ENCODE measurements at regions not wholly inside any gene's neighbourhood (a gene's known extent, or its start where the extent isn't known, plus 50 kb on each side); places are given as distances from the start of the nearest gene placed in this dataset.

DNA sequence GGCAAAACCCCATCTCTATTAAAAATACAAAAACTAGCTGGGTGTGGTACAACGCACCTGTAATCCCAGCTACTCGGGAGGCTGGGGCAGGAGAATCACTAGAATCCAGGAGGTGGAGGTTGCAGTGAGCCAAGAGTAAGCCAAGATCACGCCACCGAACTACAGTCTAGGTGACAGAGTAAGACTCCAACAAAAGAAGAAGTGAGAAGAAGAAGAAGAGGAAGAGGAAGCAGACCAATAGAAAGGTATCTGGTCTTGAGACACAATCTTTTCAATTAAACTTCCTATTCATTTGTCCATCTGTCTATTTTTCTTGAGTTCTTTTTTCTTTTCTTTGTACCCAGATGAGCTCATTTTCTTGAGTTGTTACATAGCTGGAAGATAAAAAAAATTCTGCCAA, 55.7 kb upstream of the ACADM start:
- DNase-seq (ENCODE audit: low spot score) = no peak

DNA sequence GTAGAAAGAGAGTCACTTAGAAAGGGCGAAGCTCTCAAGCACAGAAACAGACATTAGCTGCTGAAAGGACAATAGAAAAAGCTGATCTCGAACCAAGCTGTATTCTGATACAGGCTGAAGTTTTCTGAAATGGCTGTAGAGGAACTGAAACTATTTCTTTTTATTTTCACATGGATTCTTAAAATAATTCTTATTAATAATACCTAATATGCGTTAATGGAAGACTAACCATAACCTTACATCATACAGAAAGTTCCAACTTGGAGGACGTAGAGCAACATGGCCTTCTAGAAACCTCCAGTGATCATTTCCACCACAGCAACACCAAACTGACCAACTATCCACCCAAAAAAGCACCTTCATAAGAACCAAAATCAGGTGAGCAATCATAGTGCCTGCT, 52.8 kb upstream of the ACADM start:
- DNase-seq (ENCODE audit: low spot score) = no peak

DNA sequence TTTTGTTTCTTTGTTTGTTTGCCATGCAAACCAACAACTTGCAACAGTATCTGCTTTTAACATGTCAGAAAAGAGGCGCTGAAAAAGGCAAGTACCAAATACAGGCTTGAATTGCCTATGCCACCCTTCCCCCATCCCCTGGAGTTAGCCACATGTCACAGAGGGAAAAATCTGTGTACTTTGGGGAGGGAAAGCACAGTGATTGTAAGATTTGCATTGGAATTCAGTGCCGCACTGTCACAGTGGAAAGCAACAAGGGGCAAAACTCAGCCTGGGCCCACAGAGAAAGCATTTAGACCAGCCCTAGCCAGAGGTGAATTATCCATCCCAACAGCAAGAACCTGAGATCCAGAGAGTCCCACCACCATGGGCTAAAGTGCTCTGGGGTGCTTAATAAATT, 52.4 kb upstream of the ACADM start:
- no peak for DNase-seq (ENCODE audit: low spot score)

DNA sequence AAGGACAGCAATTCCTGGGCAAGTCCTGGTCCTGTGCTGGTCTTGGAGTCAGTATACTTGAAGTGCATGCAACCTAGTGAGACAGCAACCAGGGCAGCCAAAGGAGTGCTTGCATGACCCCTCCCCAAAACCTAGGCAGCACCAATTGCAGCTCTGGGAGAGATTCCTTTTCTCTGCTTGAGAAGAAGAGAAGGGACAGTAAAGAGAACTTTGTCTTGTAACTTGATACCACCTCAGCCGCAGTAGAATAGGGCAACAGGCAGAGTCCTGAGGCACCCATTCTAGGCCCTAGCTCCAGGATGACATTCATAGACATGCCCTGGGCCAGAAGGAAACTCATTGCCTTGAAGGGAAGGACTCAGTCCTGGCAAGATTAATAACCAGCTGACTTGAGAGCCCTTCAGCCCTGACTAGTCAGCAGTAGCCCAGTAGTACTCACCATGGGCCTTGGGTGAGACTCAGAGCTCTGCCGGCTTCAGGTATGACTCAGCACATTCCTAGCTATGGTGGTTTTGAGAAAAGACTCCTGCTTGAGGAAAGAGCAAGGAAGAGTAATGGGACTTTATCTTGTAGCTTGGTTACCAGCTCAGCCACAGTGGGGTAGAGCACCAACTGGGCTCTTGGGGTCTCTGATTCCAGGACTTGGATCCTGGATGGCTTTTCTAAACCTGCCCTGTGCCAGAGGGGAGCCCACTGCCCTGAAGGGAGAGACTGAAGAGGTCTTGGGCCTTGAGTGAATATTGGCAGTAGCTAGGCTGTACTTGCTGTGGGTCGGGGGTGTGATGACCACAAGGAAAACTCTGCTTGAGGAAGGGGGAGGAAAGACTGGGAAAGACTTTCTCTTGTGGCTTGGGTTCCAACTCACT, 51.7 kb upstream of the ACADM start:
- DNase-seq (ENCODE audit: low spot score) = peak; percentile 77

DNA sequence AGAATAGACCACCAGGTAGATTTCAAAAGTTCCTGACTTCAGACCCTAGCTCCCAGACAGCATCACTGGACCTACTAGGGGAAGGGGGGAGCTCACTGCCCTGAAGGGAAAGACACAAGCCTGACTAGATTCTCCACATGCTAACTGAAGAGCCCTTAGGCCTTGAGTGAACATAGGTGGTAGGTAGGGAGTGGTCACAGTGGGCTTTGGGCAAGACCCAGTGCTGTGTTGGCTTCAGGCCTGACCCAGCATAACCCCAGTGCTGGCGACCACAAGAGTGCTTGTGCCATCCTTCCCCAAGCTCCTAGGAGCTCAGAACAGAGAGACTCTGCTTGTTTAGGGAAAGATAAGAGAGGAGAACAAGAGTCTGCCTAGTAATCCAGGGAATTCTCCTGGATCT, 51.1 kb upstream of the ACADM start:
- no peak for DNase-seq (ENCODE audit: low spot score)

DNA sequence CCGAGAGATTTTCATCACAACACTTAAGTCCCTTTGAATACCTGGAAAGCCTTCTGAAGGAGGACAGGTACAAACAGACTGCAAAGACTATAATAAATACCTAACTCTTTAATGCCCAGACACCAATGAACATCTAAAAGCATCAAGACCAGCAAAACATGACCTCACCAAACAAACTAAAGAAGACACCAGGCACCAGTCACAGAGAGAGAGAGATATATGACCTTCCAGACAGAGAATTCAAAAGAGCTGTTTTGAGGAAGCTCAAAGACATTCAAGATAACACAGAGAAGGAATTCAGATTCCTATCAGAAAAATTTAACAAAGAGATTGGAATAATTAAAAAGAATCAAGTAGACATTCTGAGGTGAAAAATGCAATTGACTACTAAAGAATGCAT, 50.6 kb upstream of the ACADM start:
- no peak for DNase-seq (ENCODE audit: low spot score)

All from RKO (cell line).